Fibroblast of peridontal ligament (primary cell): ENCODE measurements at regions not wholly inside any gene's neighbourhood (a gene's known extent, or its start where the extent isn't known, plus 50 kb on each side); places are given as distances from the start of the nearest gene placed in this dataset.
A peak's percentile ranks its signal among the peaks of the same experiment; 100 is the strongest.

ENCODE experiments used
- DNase-seq: peaks from one replicate; pipeline ENCODE4 v3.0.0-alpha.2; 2010; ENCODE audit errors: extremely low read depth

- no peak for DNase-seq
Observed at GRCh38 chr6:121499666-121500065, 64.2 kb downstream of the GJA1 start.

DNA sequence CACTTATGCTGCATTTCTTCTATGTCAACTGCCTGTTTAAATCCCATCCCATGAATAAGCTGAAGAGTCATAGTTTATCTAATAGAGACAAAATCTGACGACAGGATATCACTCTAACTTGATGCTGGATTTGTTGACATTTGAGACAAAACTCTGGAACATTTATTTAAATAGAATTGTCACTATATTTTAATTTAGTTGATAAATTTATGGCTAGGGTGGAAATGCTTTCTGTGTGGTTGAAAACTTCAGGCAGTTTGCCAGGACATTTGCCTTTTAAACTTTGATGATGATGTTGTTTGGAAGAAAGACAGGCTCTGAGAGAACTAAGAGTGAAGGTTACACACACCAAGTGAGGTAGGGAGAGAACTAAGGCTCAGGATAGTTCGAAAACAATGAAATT is 68.1 kb downstream of the GJA1 start:
- peak; percentile 62 for DNase-seq

DNA sequence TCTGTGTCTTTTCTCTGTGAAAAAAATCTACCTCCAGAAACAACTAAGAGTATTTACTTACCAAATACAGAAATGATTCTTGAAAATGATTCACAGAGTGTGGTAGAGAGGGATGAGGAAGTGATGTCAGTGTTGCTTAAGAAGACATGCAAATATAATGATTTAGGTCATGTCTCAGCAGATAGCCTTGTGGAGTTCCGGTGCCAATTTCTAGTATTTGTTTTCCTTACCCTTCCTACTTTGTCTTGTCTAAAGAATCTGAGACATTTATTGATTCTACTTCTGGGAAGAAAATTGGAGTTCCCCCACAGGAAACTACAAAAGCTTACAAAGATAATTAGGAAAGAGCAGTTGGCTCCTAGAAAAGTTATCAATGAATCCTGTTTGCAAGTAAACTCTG is 68.8 kb downstream of the GJA1 start:
- DNase-seq, result peak; percentile 89

DNA sequence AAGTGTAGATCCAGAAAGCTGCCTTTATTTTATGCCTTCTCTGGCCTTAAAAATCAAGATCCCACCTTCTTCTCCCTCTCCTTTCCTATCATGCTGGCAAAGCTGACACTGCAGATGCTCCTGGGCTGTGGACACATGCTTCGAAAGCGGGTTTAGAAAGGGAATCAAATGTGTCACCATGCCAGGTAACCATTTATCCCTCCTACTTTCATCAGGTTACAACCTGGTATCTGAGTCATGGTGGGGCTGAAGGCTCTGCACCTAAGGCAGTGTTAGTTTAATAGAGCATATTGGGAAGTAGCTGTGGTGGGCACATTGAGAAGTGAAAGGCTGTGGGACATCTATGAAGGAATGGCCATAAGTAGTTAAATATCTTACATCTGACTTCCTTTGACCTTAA is 69.8 kb downstream of the GJA1 start:
- no peak for DNase-seq

GRCh38 chr6:121506761-121507754 is 71.6 kb downstream of the GJA1 start:
- DNase-seq, result peak; percentile 76

GRCh38 chr6:121510568-121511177 is 75.2 kb downstream of the GJA1 start:
- no peak for DNase-seq

GRCh38 chr6:121515630-121516265 is 80.3 kb downstream of the GJA1 start:
- no peak for DNase-seq

DNA sequence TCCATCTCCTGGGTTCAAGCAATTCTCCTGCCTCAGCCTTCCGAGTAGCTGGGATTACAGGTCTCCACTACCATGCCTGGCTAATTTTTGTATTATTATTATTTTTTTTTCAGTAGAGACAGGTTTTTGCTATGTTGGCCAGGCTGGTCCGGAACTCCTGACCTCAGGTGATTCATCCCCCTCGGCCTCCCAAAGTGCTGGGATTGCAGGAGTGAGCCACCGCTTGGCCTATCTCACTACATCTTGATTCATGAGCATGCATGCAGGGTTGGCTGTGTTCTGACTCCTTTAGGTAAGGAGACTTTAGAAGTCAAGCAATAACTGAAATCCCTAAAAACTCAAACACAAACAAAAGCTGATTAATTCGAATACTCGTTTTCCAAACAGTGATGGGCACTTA is 80.9 kb downstream of the GJA1 start:
- no peak for DNase-seq

GRCh38 chr6:121520337-121521163 is 85.1 kb downstream of the GJA1 start:
- DNase-seq, result peak; percentile 93

GRCh38 chr6:121521164-121521555 is 85.7 kb downstream of the GJA1 start:
- no peak for DNase-seq

GRCh38 chr6:121522265-121522664 is 86.8 kb downstream of the GJA1 start:
- DNase-seq, result peak; percentile 91

GRCh38 chr6:121522771-121523386 is 87.4 kb downstream of the GJA1 start:
- no peak for DNase-seq

DNA sequence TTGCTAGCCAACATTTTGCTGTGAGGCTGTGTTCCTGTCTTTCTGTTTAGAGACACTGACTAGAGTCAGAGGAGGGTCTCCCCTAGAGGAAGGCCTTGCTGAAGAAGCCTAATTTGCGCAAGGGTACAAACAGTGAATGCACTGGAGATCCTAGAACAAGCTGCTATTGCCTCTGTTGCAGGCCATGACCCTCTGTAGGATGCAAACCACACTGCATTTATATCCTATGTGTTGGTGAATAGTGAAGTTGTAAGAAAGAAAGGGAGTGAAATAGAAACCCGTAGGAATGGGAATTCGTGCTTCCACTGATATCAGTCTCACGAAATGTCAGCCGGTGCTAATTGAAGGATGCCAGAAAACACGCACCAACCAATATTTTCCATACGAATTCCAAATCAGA is 88.2 kb downstream of the GJA1 start:
- DNase-seq, result no peak

DNA sequence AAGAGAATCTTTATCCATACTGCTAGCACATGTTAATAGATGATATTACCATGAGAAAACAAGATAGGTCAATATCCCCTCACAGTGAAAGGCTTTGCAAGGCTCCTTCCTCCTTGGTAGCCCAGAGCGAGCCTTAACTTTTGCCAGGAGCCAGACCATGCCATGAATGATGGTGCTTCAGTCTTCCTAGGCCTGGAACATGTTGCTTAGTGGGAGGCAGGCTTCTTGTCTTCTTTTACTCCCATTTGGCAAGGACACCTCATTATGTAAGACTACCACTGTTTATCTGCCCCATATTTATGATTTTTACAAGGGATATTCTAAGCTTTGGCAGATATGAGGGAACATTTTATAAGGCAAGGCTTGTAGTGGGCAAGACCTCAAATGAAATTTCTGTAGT is 90.8 kb downstream of the GJA1 start:
- DNase-seq, result no peak

DNA sequence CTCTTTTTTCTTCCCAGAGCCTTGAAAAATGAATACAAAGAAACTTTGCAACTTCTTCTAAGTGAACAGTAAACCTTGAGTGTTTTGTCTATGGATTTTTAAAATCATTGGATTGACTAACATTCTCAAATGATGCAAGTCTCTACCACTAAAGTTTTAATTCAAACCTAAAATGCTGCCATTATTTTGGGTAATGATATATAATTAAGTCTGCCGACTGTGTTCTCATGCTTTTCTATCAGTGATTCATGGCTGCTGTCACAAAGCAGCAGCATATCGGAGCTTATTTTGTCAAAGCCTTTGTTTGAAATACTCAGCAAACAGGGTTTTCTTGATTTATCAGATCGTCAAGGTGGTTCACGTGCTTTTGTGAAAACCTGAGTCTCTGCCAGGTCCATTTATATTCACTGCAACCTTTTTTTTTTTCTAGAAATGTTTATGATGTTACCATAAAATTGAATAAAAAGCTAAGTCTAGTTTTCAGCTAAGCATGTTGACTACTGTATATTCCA is 96.3 kb downstream of the GJA1 start:
- DNase-seq, result no peak

- DNase-seq, result no peak
Observed at GRCh38 chr6:121533321-121533841, 97.9 kb downstream of the GJA1 start.

- no peak for DNase-seq
Observed at GRCh38 chr6:121535777-121536176, 100.3 kb downstream of the GJA1 start.

- no peak for DNase-seq
Observed at GRCh38 chr6:121536345-121536744, 100.9 kb downstream of the GJA1 start.

- DNase-seq, result no peak
Observed at GRCh38 chr6:121539439-121539838, 104.0 kb downstream of the GJA1 start.

- DNase-seq, result no peak
Observed at GRCh38 chr6:121540210-121540609, 104.8 kb downstream of the GJA1 start.

- DNase-seq, result no peak
Observed at GRCh38 chr6:121544691-121545090, 109.2 kb downstream of the GJA1 start.
